Osteoblast (primary cell): ENCODE measurements at regions not wholly inside any gene's neighbourhood (a gene's known extent, or its start where the extent isn't known, plus 50 kb on each side); places are given as distances from the start of the nearest gene placed in this dataset.

Experiments
- DNase-seq: peaks from one replicate; pipeline ENCODE4 v3.0.0; 2011; ENCODE audit warnings: low spot score, mixed read lengths; ENCODE audit not compliant: insufficient read length; ENCODE audit errors: missing footprints
- H2AFZ ChIP-seq: 2 replicates; pipeline ENCODE4 v1.6.0; 2011; ENCODE audit warnings: mild to moderate bottlenecking, low read length
- H3K27ac ChIP-seq: 2 replicates; pipeline ENCODE4 v1.5.1; 2011; ENCODE audit warnings: mild to moderate bottlenecking, low read depth, low read length, moderate library complexity
- H3K27me3 ChIP-seq: 2 replicates; pipeline ENCODE4 v1.6.0; 2012; ENCODE audit warnings: mild to moderate bottlenecking, control low read depth, inconsistent platforms, low read length, moderate library complexity; ENCODE audit not compliant: insufficient read depth
- H3K36me3 ChIP-seq: 2 replicates; pipeline ENCODE4 v1.5.1; 2011; ENCODE audit warnings: mild to moderate bottlenecking, low read length, control low read depth, moderate library complexity; ENCODE audit not compliant: insufficient read depth
- H3K4me1 ChIP-seq: 2 replicates; pipeline ENCODE4 v1.5.1; 2011; ENCODE audit warnings: mild to moderate bottlenecking, low read length, control low read depth, moderate library complexity; ENCODE audit not compliant: insufficient read depth
- H3K4me2 ChIP-seq: 2 replicates; pipeline ENCODE4 v1.6.0; 2011; ENCODE audit warnings: mild to moderate bottlenecking, low read length; ENCODE audit not compliant: insufficient read depth
- H3K4me3 ChIP-seq: fragments of 200-600 bp; sonication (generic); 3 replicates; pipeline ENCODE4 v1.5.1; 2012; ENCODE audit warnings: mild to moderate bottlenecking, low read length, inconsistent platforms; ENCODE audit not compliant: insufficient read depth
- H3K79me2 ChIP-seq: 2 replicates; pipeline ENCODE4 v1.6.0; 2012; ENCODE audit warnings: mild to moderate bottlenecking, low read length, control low read depth, inconsistent platforms; ENCODE audit not compliant: insufficient read depth
- H3K9me3 ChIP-seq: 2 replicates; pipeline ENCODE4 v1.5.1; 2011; ENCODE audit warnings: low read depth, low read length, control low read depth
- H4K20me1 ChIP-seq: 2 replicates; pipeline ENCODE4 v1.6.0; 2012; ENCODE audit warnings: mild to moderate bottlenecking, low read length, control low read depth; ENCODE audit not compliant: insufficient read depth
- TF ChIP-seq, protein P1 (sequence below): IDR thresholded peaks from 2 replicates; pipeline ENCODE4 v1.5.1; 2011; ENCODE audit warnings: mild to moderate bottlenecking, low read depth, low read length, moderate library complexity; ENCODE audit errors: extremely low read depth

DNA sequence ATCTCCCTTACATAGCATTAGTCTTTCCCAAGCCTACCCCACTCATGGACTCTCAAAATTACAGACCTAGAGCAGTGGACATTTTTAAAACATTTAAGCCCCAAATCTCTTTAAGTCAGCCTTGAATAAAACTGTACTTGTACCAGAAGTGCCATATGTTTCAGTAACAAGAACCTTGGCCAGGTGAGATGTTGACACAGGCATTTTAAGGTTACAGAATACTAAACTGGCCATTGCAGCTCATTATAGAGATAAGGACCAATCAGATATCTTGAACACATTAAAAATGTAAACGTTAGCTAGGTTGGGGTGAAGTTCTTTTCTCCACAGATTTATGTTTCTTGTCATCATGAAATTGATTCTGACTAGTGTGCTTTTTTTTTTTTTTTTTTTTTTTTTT, 103.8 kb upstream of the MIER3 start:
- no peaks in the 10 kb centered on the region for H3K9me3 ChIP-seq
- no peaks in the 10 kb centered on the region for H3K4me1 ChIP-seq
- H3K27ac ChIP-seq: no peak overlapping the region
- H3K36me3 ChIP-seq: no peaks in the 10 kb centered on the region
- H3K4me3 ChIP-seq: no peak overlapping the region
- no peak for DNase-seq
- H3K4me2 ChIP-seq: no peak overlapping the region
- no peaks in the 10 kb centered on the region for H4K20me1 ChIP-seq
- TF ChIP-seq, protein P1, sequence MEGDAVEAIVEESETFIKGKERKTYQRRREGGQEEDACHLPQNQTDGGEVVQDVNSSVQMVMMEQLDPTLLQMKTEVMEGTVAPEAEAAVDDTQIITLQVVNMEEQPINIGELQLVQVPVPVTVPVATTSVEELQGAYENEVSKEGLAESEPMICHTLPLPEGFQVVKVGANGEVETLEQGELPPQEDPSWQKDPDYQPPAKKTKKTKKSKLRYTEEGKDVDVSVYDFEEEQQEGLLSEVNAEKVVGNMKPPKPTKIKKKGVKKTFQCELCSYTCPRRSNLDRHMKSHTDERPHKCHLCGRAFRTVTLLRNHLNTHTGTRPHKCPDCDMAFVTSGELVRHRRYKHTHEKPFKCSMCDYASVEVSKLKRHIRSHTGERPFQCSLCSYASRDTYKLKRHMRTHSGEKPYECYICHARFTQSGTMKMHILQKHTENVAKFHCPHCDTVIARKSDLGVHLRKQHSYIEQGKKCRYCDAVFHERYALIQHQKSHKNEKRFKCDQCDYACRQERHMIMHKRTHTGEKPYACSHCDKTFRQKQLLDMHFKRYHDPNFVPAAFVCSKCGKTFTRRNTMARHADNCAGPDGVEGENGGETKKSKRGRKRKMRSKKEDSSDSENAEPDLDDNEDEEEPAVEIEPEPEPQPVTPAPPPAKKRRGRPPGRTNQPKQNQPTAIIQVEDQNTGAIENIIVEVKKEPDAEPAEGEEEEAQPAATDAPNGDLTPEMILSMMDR: no peak
- H2AFZ ChIP-seq: no peak overlapping the region
- no peaks in the 10 kb centered on the region for H3K27me3 ChIP-seq
- H3K79me2 ChIP-seq: no peaks in the 10 kb centered on the region

DNA sequence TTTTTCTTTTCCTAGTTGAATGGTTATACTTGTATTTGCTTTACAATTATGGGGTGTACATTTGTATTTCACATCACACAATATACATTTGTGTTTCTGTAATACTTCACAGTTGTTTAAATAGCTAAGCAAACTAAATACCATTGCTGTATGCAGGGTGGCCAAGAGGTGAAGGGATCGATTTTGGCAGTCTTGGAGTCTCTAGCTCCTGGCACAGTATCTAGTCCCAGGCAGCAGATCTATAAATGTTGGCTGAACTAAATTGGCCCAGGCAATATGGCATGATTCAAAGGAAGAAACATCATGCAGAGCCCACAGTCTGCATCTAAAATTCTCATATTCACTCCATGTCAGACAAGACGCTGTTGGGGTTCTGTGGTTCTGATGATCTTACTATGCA, 110.1 kb upstream of the GPBP1 start:
- Histone ChIP-seq H3K4me3 (no peak overlapping the region), H3K9me3 (no peaks in the 10 kb centered on the region), H3K79me2 (no peaks in the 10 kb centered on the region), H3K36me3 (no peaks in the 10 kb centered on the region), H4K20me1 (no peaks in the 10 kb centered on the region), H2AFZ (no peak overlapping the region), H3K27ac (no peak overlapping the region), H3K4me1 (no peaks in the 10 kb centered on the region), H3K4me2 (no peak overlapping the region), H3K27me3 (no peaks in the 10 kb centered on the region)
- no peak for DNase-seq
- TF ChIP-seq, protein P1: no peak

DNA sequence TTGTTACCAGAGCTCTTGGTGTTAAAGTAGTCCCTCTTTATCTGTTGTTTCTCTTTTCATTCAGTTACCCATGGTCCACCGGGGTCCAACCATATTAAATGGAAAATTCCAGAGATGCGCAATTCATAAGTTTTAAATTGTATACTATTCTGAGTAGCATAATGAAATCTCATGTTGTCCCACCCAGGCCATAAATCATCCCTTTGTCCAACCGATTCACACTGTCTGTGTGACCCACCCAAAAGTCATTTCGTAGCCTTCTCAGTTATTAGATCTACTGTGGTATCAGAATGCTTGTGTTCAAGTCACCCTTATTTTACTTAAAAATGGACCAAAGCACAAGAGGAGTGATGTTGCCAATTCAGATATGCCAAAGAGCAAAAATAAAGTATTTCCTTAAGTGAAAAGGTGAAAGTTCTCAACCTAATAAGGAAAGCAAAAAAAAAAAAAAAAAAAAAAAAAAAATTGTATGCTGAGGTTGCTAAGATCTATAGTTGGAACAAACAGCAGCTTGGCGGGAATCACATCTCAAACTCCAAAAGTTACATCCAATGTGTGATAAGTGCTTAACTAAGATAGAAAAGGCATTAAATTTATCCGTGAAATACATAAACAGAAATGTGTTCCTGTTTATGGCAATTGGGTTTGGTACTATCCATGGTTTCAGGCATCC, 106.8 kb upstream of the GPBP1 start:
- Histone ChIP-seq H3K27ac (no peak overlapping the region), H3K27me3 (no peaks in the 10 kb centered on the region), H3K4me3 (no peak overlapping the region), H3K4me2 (no peak overlapping the region), H3K4me1 (no peaks in the 10 kb centered on the region), H4K20me1 (no peaks in the 10 kb centered on the region), H3K9me3 (no peaks in the 10 kb centered on the region), H2AFZ (no peak overlapping the region), H3K79me2 (no peaks in the 10 kb centered on the region), H3K36me3 (no peaks in the 10 kb centered on the region)
- TF ChIP-seq, protein P1: no peak
- no peak for DNase-seq

DNA sequence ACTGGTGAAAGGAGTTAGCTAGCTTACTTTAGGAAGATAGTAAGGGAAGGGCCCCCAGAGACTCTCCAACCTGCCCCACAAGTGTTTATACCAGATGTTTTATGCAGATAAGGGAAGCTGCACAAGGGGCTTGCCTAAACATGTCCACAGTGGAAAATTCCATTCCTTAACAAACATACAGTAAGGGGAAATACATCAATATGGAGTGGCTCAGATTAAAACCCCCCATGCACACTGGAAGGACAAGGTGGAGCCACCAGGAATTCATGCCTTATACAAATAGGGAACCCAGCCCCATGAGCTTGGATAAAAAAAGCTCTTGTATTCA, 106.3 kb upstream of the GPBP1 start:
- Histone ChIP-seq H3K79me2 (no peaks in the 10 kb centered on the region), H3K36me3 (no peaks in the 10 kb centered on the region), H3K27ac (no peak overlapping the region), H3K9me3 (no peaks in the 10 kb centered on the region), H3K27me3 (no peaks in the 10 kb centered on the region), H3K4me3 (no peak overlapping the region), H2AFZ (no peak overlapping the region), H3K4me1 (no peaks in the 10 kb centered on the region), H4K20me1 (no peaks in the 10 kb centered on the region), H3K4me2 (no peak overlapping the region)
- TF ChIP-seq, protein P1: no peak
- DNase-seq: no peak
